Activated naive CD4-positive, alpha-beta T cell treated with anti-CD3 and anti-CD28 coated beads, Interleukin-2, amount 50 U/mL, for 24 hours (primary cell): ENCODE measurements at regions not wholly inside any gene's neighbourhood (a gene's known extent, or its start where the extent isn't known, plus 50 kb on each side); places are given as distances from the start of the nearest gene placed in this dataset.

Experiments
- H3K27ac Mint-ChIP-seq: one replicate; pipeline ENCODE4 v1.8.0; 2021; ENCODE audit warnings: mild to moderate bottlenecking, mixed read lengths
- H3K27me3 Mint-ChIP-seq: one replicate; pipeline ENCODE4 v1.8.0; 2021; ENCODE audit warnings: mixed read lengths
- H3K36me3 Mint-ChIP-seq: one replicate; pipeline ENCODE4 v1.8.0; 2021; ENCODE audit warnings: mixed read lengths
- H3K4me1 Mint-ChIP-seq: one replicate; pipeline ENCODE4 v1.8.0; 2021; ENCODE audit warnings: mixed read lengths
- H3K4me3 Mint-ChIP-seq: one replicate; pipeline ENCODE4 v1.8.0; 2021; ENCODE audit warnings: mild to moderate bottlenecking, mixed read lengths
- H3K9me3 Mint-ChIP-seq: one replicate; pipeline ENCODE4 v1.8.0; 2021; ENCODE audit warnings: mixed read lengths

- Mint-ChIP-seq H3K27ac (no peak overlapping the region), H3K4me3 (no peak overlapping the region), H3K36me3 (peaks cover 10% of the 10 kb centered on the region), H3K4me1 (no peaks in the 10 kb centered on the region), H3K9me3 (no peaks in the 10 kb centered on the region), H3K27me3 (no peaks in the 10 kb centered on the region)
These were observed 75.3 kb upstream of the COX10 start for GRCh38 chr17:13994050-13994449.

- no peaks in the 10 kb centered on the region for H3K9me3 Mint-ChIP-seq
- H3K27me3 Mint-ChIP-seq: no peaks in the 10 kb centered on the region
- no peak overlapping the region for H3K4me3 Mint-ChIP-seq
- peaks cover 8% of the 10 kb centered on the region for H3K36me3 Mint-ChIP-seq
- H3K27ac Mint-ChIP-seq: no peak overlapping the region
- no peaks in the 10 kb centered on the region for H3K4me1 Mint-ChIP-seq
These were observed 73.4 kb upstream of the COX10 start for GRCh38 chr17:13995856-13996271.

- Mint-ChIP-seq H3K27ac (no peak overlapping the region), H3K4me1 (no peaks in the 10 kb centered on the region), H3K36me3 (peaks cover 11% of the 10 kb centered on the region), H3K27me3 (no peaks in the 10 kb centered on the region), H3K4me3 (no peak overlapping the region), H3K9me3 (no peaks in the 10 kb centered on the region)
These were observed 73.0 kb upstream of the COX10 start for GRCh38 chr17:13996276-13996675.

GRCh38 chr17:13996748-13997147, 72.6 kb upstream of the COX10 start:
- Mint-ChIP-seq H3K27ac (no peak overlapping the region), H3K27me3 (no peaks in the 10 kb centered on the region), H3K4me1 (no peaks in the 10 kb centered on the region), H3K4me3 (no peak overlapping the region), H3K36me3 (peaks cover 11% of the 10 kb centered on the region), H3K9me3 (no peaks in the 10 kb centered on the region)

GRCh38 chr17:14004927-14005620, 64.2 kb upstream of the COX10 start:
- Mint-ChIP-seq H3K27ac (no peak overlapping the region), H3K36me3 (peaks cover 7% of the 10 kb centered on the region), H3K4me1 (no peaks in the 10 kb centered on the region), H3K27me3 (peaks cover 1% of the 10 kb centered on the region), H3K9me3 (no peaks in the 10 kb centered on the region), H3K4me3 (no peak overlapping the region)

GRCh38 chr17:14006249-14006942, 62.9 kb upstream of the COX10 start:
- H3K27me3 Mint-ChIP-seq: peaks cover 1% of the 10 kb centered on the region
- H3K9me3 Mint-ChIP-seq: no peaks in the 10 kb centered on the region
- no peak overlapping the region for H3K4me3 Mint-ChIP-seq
- no peak overlapping the region for H3K27ac Mint-ChIP-seq
- peaks cover 3% of the 10 kb centered on the region for H3K36me3 Mint-ChIP-seq
- no peaks in the 10 kb centered on the region for H3K4me1 Mint-ChIP-seq

GRCh38 chr17:14007951-14008350, 61.4 kb upstream of the COX10 start:
- Mint-ChIP-seq H3K4me1 (no peaks in the 10 kb centered on the region), H3K27me3 (peaks cover 1% of the 10 kb centered on the region)

GRCh38 chr17:14011036-14011692, 58.1 kb upstream of the COX10 start:
- Mint-ChIP-seq H3K9me3 (no peaks in the 10 kb centered on the region), H3K4me1 (no peaks in the 10 kb centered on the region), H3K27ac (no peak overlapping the region), H3K4me3 (no peak overlapping the region), H3K36me3 (no peaks in the 10 kb centered on the region), H3K27me3 (peaks cover 1% of the 10 kb centered on the region)

More at GRCh38 chr17:14007951-14008350, 61.4 kb upstream of the COX10 start:
- Mint-ChIP-seq H3K36me3 (peaks cover 1% of the 10 kb centered on the region), H3K9me3 (no peaks in the 10 kb centered on the region), H3K4me3 (no peak overlapping the region), H3K27ac (no peak overlapping the region)

- H3K27ac Mint-ChIP-seq: no peak overlapping the region
- no peak overlapping the region for H3K4me3 Mint-ChIP-seq
- H3K27me3 Mint-ChIP-seq: peaks cover 1% of the 10 kb centered on the region
- no peaks in the 10 kb centered on the region for H3K4me1 Mint-ChIP-seq
- no peaks in the 10 kb centered on the region for H3K36me3 Mint-ChIP-seq
- no peaks in the 10 kb centered on the region for H3K9me3 Mint-ChIP-seq
These were observed 57.4 kb upstream of the COX10 start for GRCh38 chr17:14011740-14012405.

- H3K4me3 Mint-ChIP-seq: no peak overlapping the region
- H3K27ac Mint-ChIP-seq: no peak overlapping the region
- no peaks in the 10 kb centered on the region for H3K4me1 Mint-ChIP-seq
- no peaks in the 10 kb centered on the region for H3K36me3 Mint-ChIP-seq
- H3K27me3 Mint-ChIP-seq: no peaks in the 10 kb centered on the region
- no peaks in the 10 kb centered on the region for H3K9me3 Mint-ChIP-seq
These were observed 54.6 kb upstream of the COX10 start for GRCh38 chr17:14014657-14015056.

- H3K4me1 Mint-ChIP-seq: no peaks in the 10 kb centered on the region
- no peaks in the 10 kb centered on the region for H3K27me3 Mint-ChIP-seq
- H3K4me3 Mint-ChIP-seq: no peak overlapping the region
- H3K9me3 Mint-ChIP-seq: no peaks in the 10 kb centered on the region
- no peaks in the 10 kb centered on the region for H3K36me3 Mint-ChIP-seq
- no peak overlapping the region for H3K27ac Mint-ChIP-seq
These were observed 54.0 kb upstream of the COX10 start for GRCh38 chr17:14015271-14015670.

- Mint-ChIP-seq H3K27me3 (no peaks in the 10 kb centered on the region), H3K27ac (no peak overlapping the region), H3K4me3 (no peak overlapping the region), H3K9me3 (no peaks in the 10 kb centered on the region), H3K36me3 (no peaks in the 10 kb centered on the region), H3K4me1 (no peaks in the 10 kb centered on the region)
These were observed 52.4 kb upstream of the COX10 start for GRCh38 chr17:14016858-14017257.

GRCh38 chr17:14019186-14019956, 49.9 kb upstream of the COX10 start:
- Mint-ChIP-seq H3K4me3 (no peak overlapping the region), H3K4me1 (no peaks in the 10 kb centered on the region), H3K27me3 (no peaks in the 10 kb centered on the region), H3K27ac (peak overlapping the region; percentile 41), H3K36me3 (no peaks in the 10 kb centered on the region), H3K9me3 (no peaks in the 10 kb centered on the region)
